ENCODE measurements at regions not wholly inside any gene's neighbourhood (a gene's known extent, or its start where the extent isn't known, plus 50 kb on each side); places are given as distances from the start of the nearest gene placed in this dataset.

- H3K9me3 ChIP-seq (ENCODE audit: insufficient read depth in 2 of 2, low read depth in 1 of 2, low read length in 1 of 2), result no peaks in the 10 kb centered on the region
- no peak overlapping the region for H4K91ac ChIP-seq (replicated peaks; ENCODE audit: insufficient read length, low read length)
- DNase-seq (ENCODE audit: low read depth in 1 of 2, low spot score in 2 of 2) (no peak), FAIRE-seq (no peak)
- H3K23ac ChIP-seq (ENCODE audit: insufficient read length), result no peak overlapping the region
- no peak overlapping the region for H2BK15ac ChIP-seq (ENCODE audit: low read length)
- no peaks in the 10 kb centered on the region for H3K23me2 ChIP-seq (ENCODE audit: low read depth, low read length)
- H2AK5ac ChIP-seq (ENCODE audit: low read depth, low read length), result no peak overlapping the region
- H2BK12ac ChIP-seq (ENCODE audit: low read depth, low read length), result no peak overlapping the region
- H2BK120ac ChIP-seq (replicated peaks; ENCODE audit: low read depth, low read length), result no peak overlapping the region
- H2BK20ac ChIP-seq (ENCODE audit: low read length), result no peak overlapping the region
- TF ChIP-seq CTBP2 (IDR thresholded peaks at IDR 0.05; ENCODE audit: borderline replicate concordance, insufficient read depth, insufficient read length, low read length) (no peak), RNF2 (IDR thresholded peaks at IDR 0.05; ENCODE audit: borderline replicate concordance, low read depth, low read length, missing control alignments, poor library complexity, severe bottlenecking) (no peak), FOSL1 (IDR thresholded peaks at IDR 0.05; ENCODE audit: insufficient read depth, low read depth, low read length) (no peak), EGR1 (IDR thresholded peaks at IDR 0.05; ENCODE audit: borderline replicate concordance, low read depth, low read length) (no peak), ZNF274 (IDR thresholded peaks at IDR 0.05; ENCODE audit: borderline replicate concordance, extremely low read depth, low read length) (no peak), RAD21 (IDR thresholded peaks at IDR 0.05 in 1 of 2, conservative IDR thresholded peaks at IDR 0.05 in 1 of 2; ENCODE audit: low read depth in 2 of 2, low read length in 2 of 2) (no peak), GABPA (IDR thresholded peaks at IDR 0.05; ENCODE audit: borderline replicate concordance, insufficient read depth, low read length) (no peak), ASH2L (IDR thresholded peaks at IDR 0.05; ENCODE audit: low read length) (no peak), KDM5A (IDR thresholded peaks at IDR 0.05; ENCODE audit: low read length) (no peak), SUZ12 (IDR thresholded peaks at IDR 0.05; ENCODE audit: low read length) (no peak), RBBP5 (IDR thresholded peaks at IDR 0.05; ENCODE audit: borderline replicate concordance, low read depth, low read length) (no peak), POLR2A (IDR thresholded peaks at IDR 0.05; ENCODE audit: control extremely low read depth in 1 of 2, low read depth in 2 of 2, low read length in 2 of 2) (no peak), RXRA (IDR thresholded peaks at IDR 0.05; ENCODE audit: insufficient read depth, low read depth, low read length) (no peak), SP2 (IDR thresholded peaks at IDR 0.05; ENCODE audit: low read length) (no peak), SAP30 (IDR thresholded peaks at IDR 0.05; ENCODE audit: insufficient read depth, insufficient replicate concordance, low read length) (no peak)
- ChIA-PET POLR2A (ENCODE audit: partially characterized antibody) (no interaction called here), CTCF (ENCODE audit: partially characterized antibody) (no interaction called here)
- H3K4me3 ChIP-seq (ENCODE audit: extremely low read depth in 1 of 4, insufficient read depth in 2 of 4, low read depth in 3 of 4, low read length in 4 of 4), result no peak overlapping the region
- no peak overlapping the region for H2BK5ac ChIP-seq (ENCODE audit: low read depth, low read length)
- no peaks in the 10 kb centered on the region for H3K27me3 ChIP-seq (replicated peaks in 1 of 4; ENCODE audit: control insufficient read depth in 3 of 4, extremely low read depth in 1 of 4, insufficient read depth in 3 of 4, low read length in 3 of 4)
- no peak overlapping the region for H3K14ac ChIP-seq (ENCODE audit: insufficient read length)
- H3K79me1 ChIP-seq (ENCODE audit: low read depth, low read length), result no peaks in the 10 kb centered on the region
- H3K4me2 ChIP-seq (ENCODE audit: insufficient read depth in 1 of 2, low read depth in 2 of 2, low read length in 2 of 2), result no peak overlapping the region
- no peak overlapping the region for H2AFZ ChIP-seq (ENCODE audit: low read length)
- H3K9ac ChIP-seq (replicated peaks in 1 of 4; ENCODE audit: extremely low read depth in 1 of 4, low read depth in 3 of 4, low read length in 3 of 4), result no peak overlapping the region
- no peaks in the 10 kb centered on the region for H3K36me3 ChIP-seq (ENCODE audit: control insufficient read depth in 2 of 4, insufficient read depth in 4 of 4, low read length in 3 of 4)
- no peak overlapping the region for H3K4ac ChIP-seq (replicated peaks; ENCODE audit: insufficient read length, low read depth, low read length)
- H4K5ac ChIP-seq (ENCODE audit: insufficient read length, low read depth, low read length), result no peak overlapping the region
- H3K27ac ChIP-seq (ENCODE audit: low read depth, low read length), result no peak overlapping the region
- no peak overlapping the region for H3K56ac ChIP-seq (replicated peaks; ENCODE audit: insufficient read length, low read depth, low read length)
- no peak overlapping the region for H4K8ac ChIP-seq (ENCODE audit: extremely low read depth, insufficient read depth, low read length)
- no peaks in the 10 kb centered on the region for H3K79me2 ChIP-seq (ENCODE audit: control insufficient read depth in 1 of 2, insufficient read depth in 2 of 2, low read length in 2 of 2)
- H3K4me1 ChIP-seq (replicated peaks in 1 of 4; ENCODE audit: control insufficient read depth in 3 of 4, insufficient read depth in 4 of 4, low read length in 3 of 4), result no peaks in the 10 kb centered on the region
- no peak overlapping the region for H3K18ac ChIP-seq (ENCODE audit: extremely low read depth, low read length)
- H4K20me1 ChIP-seq (replicated peaks in 1 of 2; ENCODE audit: control insufficient read depth in 1 of 2, insufficient read depth in 2 of 2, low read length in 2 of 2), result no peaks in the 10 kb centered on the region
These were observed 178.4 kb upstream of the IRS4 start for GRCh38 chrX:108914791-108915190.
